ENCODE measurements at regions not wholly inside any gene's neighbourhood (a gene's known extent, or its start where the extent isn't known, plus 50 kb on each side); places are given as distances from the start of the nearest gene placed in this dataset.

GRCh38 chr12:28941248-28941647 lies 207.8 kb upstream of the FAR2 start:
- no peak for DNase-seq

- DNase-seq, result no peak
These were observed 202.7 kb upstream of the FAR2 start for GRCh38 chr12:28946361-28946760.

GRCh38 chr12:28948685-28949084 lies 200.4 kb upstream of the FAR2 start:
- no peak for DNase-seq

GRCh38 chr12:28949184-28949583 lies 199.9 kb upstream of the FAR2 start:
- no peak for DNase-seq

GRCh38 chr12:28950049-28950448 lies 199.0 kb upstream of the FAR2 start:
- no peak for DNase-seq

- DNase-seq, result no peak
These were observed 197.1 kb upstream of the FAR2 start for GRCh38 chr12:28951935-28952334.

GRCh38 chr12:28954333-28954732 lies 194.7 kb upstream of the FAR2 start:
- DNase-seq, result no peak

- no peak for DNase-seq
These were observed 193.6 kb upstream of the FAR2 start for GRCh38 chr12:28955491-28955890.

- DNase-seq, result no peak
These were observed 193.1 kb upstream of the FAR2 start for GRCh38 chr12:28955931-28956330.

- no peak for DNase-seq
These were observed 190.4 kb upstream of the FAR2 start for GRCh38 chr12:28958553-28959195.

- DNase-seq, result no peak
These were observed 187.1 kb upstream of the FAR2 start for GRCh38 chr12:28961948-28962384.

- DNase-seq, result no peak
These were observed 185.5 kb upstream of the FAR2 start for GRCh38 chr12:28963554-28963953.

GRCh38 chr12:28966046-28966780 lies 182.9 kb upstream of the FAR2 start:
- no peak for DNase-seq

- DNase-seq, result no peak
These were observed 181.7 kb upstream of the FAR2 start for GRCh38 chr12:28967426-28967825.

- DNase-seq, result no peak
These were observed 175.6 kb upstream of the FAR2 start for GRCh38 chr12:28973491-28973890.

GRCh38 chr12:28974166-28974565 lies 174.9 kb upstream of the FAR2 start:
- no peak for DNase-seq

GRCh38 chr12:28974883-28975282 lies 174.2 kb upstream of the FAR2 start:
- DNase-seq, result no peak

- DNase-seq, result no peak
These were observed 173.3 kb upstream of the FAR2 start for GRCh38 chr12:28975564-28976340.

- DNase-seq, result no peak
These were observed 168.6 kb upstream of the FAR2 start for GRCh38 chr12:28980436-28980835.

- DNase-seq, result no peak
These were observed 161.3 kb upstream of the FAR2 start for GRCh38 chr12:28987538-28988324.

- no peak for DNase-seq
These were observed 160.8 kb upstream of the FAR2 start for GRCh38 chr12:28988325-28988704.

- DNase-seq, result no peak
These were observed 157.5 kb upstream of the FAR2 start for GRCh38 chr12:28991626-28992025.

- DNase-seq, result no peak
These were observed 155.4 kb upstream of the FAR2 start for GRCh38 chr12:28993720-28994119.

Measured in NK-92 treated with Interleukin-12 subunit alpha and Interleukin-12 subunit beta, amount 100 ng/mL, for 24 hours (cell line).